Chondrocyte (in vitro differentiated cells): ENCODE measurements at regions not wholly inside any gene's neighbourhood (a gene's known extent, or its start where the extent isn't known, plus 50 kb on each side); places are given as distances from the start of the nearest gene placed in this dataset.

Source experiments
- DNase-seq: peaks from one replicate; pipeline ENCODE4 v3.0.0; 2021; ENCODE audit warnings: mixed read lengths, low spot score
- H3K27ac Mint-ChIP-seq: one replicate; pipeline ENCODE4 v1.8.0; 2021; ENCODE audit warnings: mild to moderate bottlenecking, moderate library complexity, mixed read lengths; ENCODE audit not compliant: unreplicated experiment
- H3K27me3 Mint-ChIP-seq: 2 replicates; pipeline ENCODE4 v1.8.0; 2021; ENCODE audit warnings: low read depth, mixed read lengths
- H3K36me3 Mint-ChIP-seq: 2 replicates; pipeline ENCODE4 v1.8.0; 2021; ENCODE audit warnings: low read depth, mixed read lengths
- H3K4me1 Mint-ChIP-seq: 2 replicates; pipeline ENCODE4 v1.8.0; 2021; ENCODE audit warnings: low read depth, mild to moderate bottlenecking, mixed read lengths
- H3K4me3 Mint-ChIP-seq: one replicate; pipeline ENCODE4 v1.8.0; 2021; ENCODE audit warnings: mild to moderate bottlenecking, moderate library complexity, mixed read lengths; ENCODE audit not compliant: unreplicated experiment
- H3K9me3 Mint-ChIP-seq: 2 replicates; pipeline ENCODE4 v1.8.0; 2021; ENCODE audit warnings: low read depth, mixed read lengths
- TF ChIP-seq, protein P1 (sequence below): fragments of 200-600 bp; sonication (generic); IDR thresholded peaks from 2 replicates; pipeline ENCODE4 v1.5.0; 2021; ENCODE audit warnings: antibody characterized with exemption, mild to moderate bottlenecking, moderate library complexity

GRCh38 chr1:233491953-233492620 lies 121.8 kb upstream of the KCNK1 start:
- TF ChIP-seq, protein P1, sequence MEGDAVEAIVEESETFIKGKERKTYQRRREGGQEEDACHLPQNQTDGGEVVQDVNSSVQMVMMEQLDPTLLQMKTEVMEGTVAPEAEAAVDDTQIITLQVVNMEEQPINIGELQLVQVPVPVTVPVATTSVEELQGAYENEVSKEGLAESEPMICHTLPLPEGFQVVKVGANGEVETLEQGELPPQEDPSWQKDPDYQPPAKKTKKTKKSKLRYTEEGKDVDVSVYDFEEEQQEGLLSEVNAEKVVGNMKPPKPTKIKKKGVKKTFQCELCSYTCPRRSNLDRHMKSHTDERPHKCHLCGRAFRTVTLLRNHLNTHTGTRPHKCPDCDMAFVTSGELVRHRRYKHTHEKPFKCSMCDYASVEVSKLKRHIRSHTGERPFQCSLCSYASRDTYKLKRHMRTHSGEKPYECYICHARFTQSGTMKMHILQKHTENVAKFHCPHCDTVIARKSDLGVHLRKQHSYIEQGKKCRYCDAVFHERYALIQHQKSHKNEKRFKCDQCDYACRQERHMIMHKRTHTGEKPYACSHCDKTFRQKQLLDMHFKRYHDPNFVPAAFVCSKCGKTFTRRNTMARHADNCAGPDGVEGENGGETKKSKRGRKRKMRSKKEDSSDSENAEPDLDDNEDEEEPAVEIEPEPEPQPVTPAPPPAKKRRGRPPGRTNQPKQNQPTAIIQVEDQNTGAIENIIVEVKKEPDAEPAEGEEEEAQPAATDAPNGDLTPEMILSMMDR = no peak
- no peak overlapping the region for H3K27ac Mint-ChIP-seq
- no peak overlapping the region for H3K4me3 Mint-ChIP-seq
- H3K4me1 Mint-ChIP-seq = no peaks in the 10 kb centered on the region
- peaks cover 7% of the 10 kb centered on the region for H3K9me3 Mint-ChIP-seq
- peaks cover 2% of the 10 kb centered on the region for H3K27me3 Mint-ChIP-seq
- no peaks in the 10 kb centered on the region for H3K36me3 Mint-ChIP-seq
- no peak for DNase-seq

GRCh38 chr1:233496993-233497392 lies 116.9 kb upstream of the KCNK1 start:
- Mint-ChIP-seq H3K4me3 (no peak overlapping the region), H3K27ac (no peak overlapping the region), H3K9me3 (no peaks in the 10 kb centered on the region), H3K36me3 (no peaks in the 10 kb centered on the region), H3K27me3 (peaks cover 2% of the 10 kb centered on the region), H3K4me1 (no peaks in the 10 kb centered on the region)
- no peak for DNase-seq
- TF ChIP-seq, protein P1 = no peak

DNA sequence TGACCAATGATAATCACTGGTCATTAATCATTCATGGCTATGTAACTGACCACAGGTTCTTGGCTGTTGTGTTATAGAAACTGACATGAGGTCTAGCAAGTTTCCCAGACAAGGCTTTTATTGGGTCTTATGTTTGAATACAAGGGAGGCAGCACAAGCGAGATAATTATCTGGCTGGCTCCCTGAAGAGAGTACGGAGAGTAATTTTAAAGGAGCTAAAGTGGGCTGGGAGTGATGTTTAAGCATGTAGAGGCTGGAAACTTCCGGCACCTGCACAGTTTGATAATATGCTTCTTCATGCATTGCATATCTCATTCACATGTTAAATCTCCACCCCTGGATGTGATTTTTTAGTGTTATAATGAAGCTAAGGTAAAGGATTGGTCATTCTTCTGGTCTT lies 116.2 kb upstream of the KCNK1 start:
- no peaks in the 10 kb centered on the region for H3K36me3 Mint-ChIP-seq
- no peak overlapping the region for H3K4me3 Mint-ChIP-seq
- H3K4me1 Mint-ChIP-seq = no peaks in the 10 kb centered on the region
- H3K9me3 Mint-ChIP-seq = no peaks in the 10 kb centered on the region
- H3K27ac Mint-ChIP-seq = no peak overlapping the region
- peaks cover 2% of the 10 kb centered on the region for H3K27me3 Mint-ChIP-seq
- TF ChIP-seq, protein P1 = no peak
- no peak for DNase-seq

DNA sequence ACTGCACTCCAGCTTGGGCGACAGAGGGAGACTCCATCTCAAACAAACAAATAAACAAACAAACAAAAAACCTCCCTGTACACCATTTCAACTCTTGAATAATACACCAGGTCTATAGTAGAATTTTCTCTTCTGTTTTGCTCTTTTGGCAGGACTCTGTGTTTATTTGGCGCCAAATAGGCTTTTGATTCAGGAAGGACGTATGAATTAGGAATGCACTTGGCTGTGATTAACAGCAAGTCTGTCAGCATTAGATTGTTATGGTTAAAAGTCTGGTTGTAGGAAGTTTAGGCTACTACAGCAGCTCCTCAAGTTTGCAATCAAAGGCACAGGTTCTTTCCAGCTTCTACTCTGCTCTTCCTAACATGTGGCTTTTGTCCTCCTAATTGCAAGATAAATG lies 113.8 kb upstream of the KCNK1 start:
- TF ChIP-seq, protein P1 = no peak
- H3K27me3 Mint-ChIP-seq = no peaks in the 10 kb centered on the region
- H3K36me3 Mint-ChIP-seq = no peaks in the 10 kb centered on the region
- H3K4me1 Mint-ChIP-seq = no peaks in the 10 kb centered on the region
- H3K9me3 Mint-ChIP-seq = no peaks in the 10 kb centered on the region
- no peak overlapping the region for H3K4me3 Mint-ChIP-seq
- no peak overlapping the region for H3K27ac Mint-ChIP-seq
- no peak for DNase-seq

DNA sequence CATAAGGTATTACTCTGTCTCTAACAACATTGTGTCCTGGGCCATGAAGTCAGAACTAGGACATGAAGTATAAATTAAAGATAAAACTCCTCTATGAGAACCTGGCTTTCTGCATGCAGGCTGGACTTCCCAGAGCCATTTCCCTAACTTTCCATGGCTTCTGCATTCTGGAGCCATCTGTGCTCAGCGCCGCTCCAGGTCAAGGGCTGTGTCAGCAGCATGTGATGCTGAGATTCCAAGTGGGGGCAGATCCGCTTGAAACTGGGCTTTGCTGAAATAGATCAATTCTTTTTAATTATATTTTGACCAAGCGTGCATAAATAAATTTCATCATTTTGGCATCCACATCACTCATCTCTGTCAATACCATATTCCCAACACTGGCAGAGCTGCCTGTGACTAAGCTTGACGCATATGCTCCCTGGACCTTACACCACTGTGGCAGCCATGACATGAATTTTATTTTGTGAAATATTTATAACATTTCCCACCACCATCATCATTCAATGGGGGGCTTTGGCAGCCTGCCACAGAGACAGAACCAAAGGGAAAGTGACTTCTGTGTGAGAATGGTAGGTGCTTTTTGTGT lies 110.4 kb upstream of the KCNK1 start:
- Mint-ChIP-seq H3K36me3 (no peaks in the 10 kb centered on the region), H3K4me1 (no peaks in the 10 kb centered on the region), H3K27ac (no peak overlapping the region), H3K9me3 (peaks cover 12% of the 10 kb centered on the region), H3K27me3 (no peaks in the 10 kb centered on the region), H3K4me3 (no peak overlapping the region)
- no peak for DNase-seq
- TF ChIP-seq, protein P1 = no peak
